Esophagus squamous epithelium (tissue), 4 donors: ENCODE measurements at regions not wholly inside any gene's neighbourhood (a gene's known extent, or its start where the extent isn't known, plus 50 kb on each side); places are given as distances from the start of the nearest gene placed in this dataset.

Experiments used
- POLR2A ChIP-seq, 4 donors: fragments of 450-650 bp; IDR thresholded peaks; one replicate each; pipeline ENCODE4 v1.6.1; 2017; ENCODE audit warnings: antibody characterized with exemption in 4 of 4, mild to moderate bottlenecking in 4 of 4, moderate library complexity in 3 of 4
- TF ChIP-seq, protein P1 (sequence below), 6 experiments: fragments of 450-650 bp in 4 of 6; fragments of 200-600 bp in 2 of 6; sonication (generic) in 2 of 6; IDR thresholded peaks; one replicate each; pipeline ENCODE4 v1.5.1; 2016 to 2019; ENCODE audit warnings: antibody characterized with exemption in 6 of 6, mild to moderate bottlenecking in 4 of 6, moderate library complexity in 4 of 6

DNA sequence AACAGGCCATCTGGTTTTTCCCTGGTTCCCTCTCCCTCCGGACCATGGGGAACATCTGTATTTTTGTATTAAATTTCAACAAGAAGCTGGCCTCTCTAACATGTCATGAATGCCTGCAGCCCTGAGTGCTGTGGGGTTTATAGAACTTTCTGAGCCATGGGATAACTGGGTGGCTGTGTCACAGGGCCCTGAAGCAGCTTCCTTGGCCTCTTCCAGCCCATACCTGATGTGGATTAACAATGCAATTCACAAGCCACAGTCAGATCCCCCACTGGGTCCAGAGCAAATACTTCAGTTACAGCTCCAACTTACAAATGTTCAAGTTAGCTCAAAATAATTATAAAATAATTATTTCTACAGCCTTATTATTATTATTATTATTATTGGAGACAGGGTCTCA, 307.8 kb upstream of the CELF4 start:
- TF ChIP-seq, protein P1, sequence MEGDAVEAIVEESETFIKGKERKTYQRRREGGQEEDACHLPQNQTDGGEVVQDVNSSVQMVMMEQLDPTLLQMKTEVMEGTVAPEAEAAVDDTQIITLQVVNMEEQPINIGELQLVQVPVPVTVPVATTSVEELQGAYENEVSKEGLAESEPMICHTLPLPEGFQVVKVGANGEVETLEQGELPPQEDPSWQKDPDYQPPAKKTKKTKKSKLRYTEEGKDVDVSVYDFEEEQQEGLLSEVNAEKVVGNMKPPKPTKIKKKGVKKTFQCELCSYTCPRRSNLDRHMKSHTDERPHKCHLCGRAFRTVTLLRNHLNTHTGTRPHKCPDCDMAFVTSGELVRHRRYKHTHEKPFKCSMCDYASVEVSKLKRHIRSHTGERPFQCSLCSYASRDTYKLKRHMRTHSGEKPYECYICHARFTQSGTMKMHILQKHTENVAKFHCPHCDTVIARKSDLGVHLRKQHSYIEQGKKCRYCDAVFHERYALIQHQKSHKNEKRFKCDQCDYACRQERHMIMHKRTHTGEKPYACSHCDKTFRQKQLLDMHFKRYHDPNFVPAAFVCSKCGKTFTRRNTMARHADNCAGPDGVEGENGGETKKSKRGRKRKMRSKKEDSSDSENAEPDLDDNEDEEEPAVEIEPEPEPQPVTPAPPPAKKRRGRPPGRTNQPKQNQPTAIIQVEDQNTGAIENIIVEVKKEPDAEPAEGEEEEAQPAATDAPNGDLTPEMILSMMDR (IDR thresholded peaks at IDR 0.05) = no peak
- TF ChIP-seq POLR2A (IDR thresholded peaks at IDR 0.05) = no peak
